Subcutaneous abdominal adipose tissue (tissue), 5 donors: ENCODE measurements at regions not wholly inside any gene's neighbourhood (a gene's known extent, or its start where the extent isn't known, plus 50 kb on each side); places are given as distances from the start of the nearest gene placed in this dataset.

Source experiments
- H3K27ac ChIP-seq: one replicate; pipeline ENCODE4 v1.7.0; 2013; ENCODE audit warnings: low read depth, mild to moderate bottlenecking, inconsistent platforms, low read length, moderate library complexity
- H3K27me3 ChIP-seq, 5 donors: one replicate each; pipeline ENCODE4 v1.7.0; 2013; ENCODE audit warnings: low read length in 5 of 5, inconsistent platforms in 1 of 5; ENCODE audit not compliant: control insufficient read depth in 5 of 5, insufficient read depth in 4 of 5
- H3K36me3 ChIP-seq, 5 donors: one replicate each; pipeline ENCODE4 v1.7.0; 2013; ENCODE audit warnings: low read length in 5 of 5; ENCODE audit not compliant: control insufficient read depth in 5 of 5, insufficient read depth in 5 of 5
- H3K4me1 ChIP-seq, 5 donors: one replicate each; pipeline ENCODE4 v1.7.0; 2013; ENCODE audit warnings: low read length in 5 of 5, mild to moderate bottlenecking in 3 of 5, moderate library complexity in 1 of 5; ENCODE audit not compliant: control insufficient read depth in 5 of 5, insufficient read depth in 5 of 5
- H3K4me3 ChIP-seq, 5 donors: one replicate each; pipeline ENCODE4 v1.7.0; 2013; ENCODE audit warnings: low read length in 5 of 5, low read depth in 1 of 5
- H3K9ac ChIP-seq, 5 donors: one replicate each; pipeline ENCODE4 v1.7.0; 2013; ENCODE audit warnings: low read length in 5 of 5, mild to moderate bottlenecking in 4 of 5, moderate library complexity in 3 of 5
- H3K9me3 ChIP-seq, 5 donors: one replicate each; pipeline ENCODE4 v1.7.0; 2013; ENCODE audit warnings: low read length in 5 of 5; ENCODE audit not compliant: control insufficient read depth in 5 of 5
- donor health status: healthy.
- donor health status: healthy.
- donor health status: healthy.
- donor health status: healthy.
- donor health status: healthy.

DNA sequence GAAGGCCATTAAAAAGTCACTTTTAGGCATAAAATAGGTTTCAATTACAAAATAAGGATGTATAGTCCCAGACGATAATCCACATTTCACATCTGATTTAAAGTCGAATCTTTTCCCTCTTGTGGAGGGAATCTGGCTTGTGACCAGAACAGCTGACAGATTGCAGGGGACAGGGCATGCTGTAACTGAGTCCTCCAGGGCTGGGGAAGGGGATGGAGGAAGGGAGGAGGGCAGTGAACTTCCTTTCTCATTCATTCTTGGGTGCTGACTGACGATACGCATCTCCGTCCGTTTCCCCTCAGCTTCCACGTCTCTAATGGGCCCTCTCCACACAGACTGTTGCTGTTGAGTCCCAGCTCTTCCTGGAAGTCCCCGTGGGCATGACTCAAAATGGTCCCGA is 108.1 kb upstream of the CSF3R start:
- Histone ChIP-seq H3K27me3 (peaks cover 34 to 63% (median 50%) of the 10 kb centered on the region in 5 donors), H3K4me1 (peaks cover 0 to 3% (median 0%) of the 10 kb centered on the region in 5 donors), H3K27ac (no peak overlapping the region), H3K9me3 (no peaks in the 10 kb centered on the region), H3K4me3 (no peak overlapping the region), H3K9ac (no peak overlapping the region), H3K36me3 (no peaks in the 10 kb centered on the region)

- H3K27ac ChIP-seq, result no peak overlapping the region
Measured at GRCh38 chr1:36590264-36590663, 107.6 kb upstream of the CSF3R start.

DNA sequence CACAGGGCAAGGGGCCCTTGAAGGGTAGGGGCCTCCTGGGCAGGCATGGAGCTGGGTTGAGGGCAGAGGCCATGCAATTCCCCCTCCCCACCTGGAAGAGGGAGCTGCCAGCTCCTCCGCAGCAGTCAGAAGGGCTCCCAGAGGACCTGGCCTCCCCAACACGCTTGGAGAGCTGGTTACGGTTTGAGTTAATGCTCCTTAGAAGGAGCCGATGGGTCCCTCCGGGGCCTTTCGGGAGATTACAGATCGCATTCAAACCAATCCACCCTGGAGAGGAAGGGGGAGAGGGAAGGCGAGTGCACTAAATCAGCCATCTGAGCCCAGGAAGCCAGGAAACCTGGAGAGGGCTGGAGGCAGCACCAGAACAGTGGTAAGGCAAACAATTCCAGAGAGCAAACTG is 106.3 kb upstream of the CSF3R start:
- Histone ChIP-seq H3K27ac (no peak overlapping the region), H3K9ac (no peak overlapping the region), H3K4me3 (no peak overlapping the region), H3K4me1 (peaks cover 0 to 3% (median 0%) of the 10 kb centered on the region in 5 donors), H3K27me3 (peaks cover 30 to 73% (median 58%) of the 10 kb centered on the region in 5 donors), H3K36me3 (no peaks in the 10 kb centered on the region), H3K9me3 (no peaks in the 10 kb centered on the region)

More at GRCh38 chr1:36590264-36590663, 107.6 kb upstream of the CSF3R start:
- Histone ChIP-seq H3K27me3 (peaks cover 32 to 64% (median 52%) of the 10 kb centered on the region in 5 donors), H3K4me1 (peaks cover 0 to 3% (median 0%) of the 10 kb centered on the region in 5 donors), H3K9ac (no peak overlapping the region), H3K36me3 (no peaks in the 10 kb centered on the region), H3K4me3 (no peak overlapping the region), H3K9me3 (no peaks in the 10 kb centered on the region)

DNA sequence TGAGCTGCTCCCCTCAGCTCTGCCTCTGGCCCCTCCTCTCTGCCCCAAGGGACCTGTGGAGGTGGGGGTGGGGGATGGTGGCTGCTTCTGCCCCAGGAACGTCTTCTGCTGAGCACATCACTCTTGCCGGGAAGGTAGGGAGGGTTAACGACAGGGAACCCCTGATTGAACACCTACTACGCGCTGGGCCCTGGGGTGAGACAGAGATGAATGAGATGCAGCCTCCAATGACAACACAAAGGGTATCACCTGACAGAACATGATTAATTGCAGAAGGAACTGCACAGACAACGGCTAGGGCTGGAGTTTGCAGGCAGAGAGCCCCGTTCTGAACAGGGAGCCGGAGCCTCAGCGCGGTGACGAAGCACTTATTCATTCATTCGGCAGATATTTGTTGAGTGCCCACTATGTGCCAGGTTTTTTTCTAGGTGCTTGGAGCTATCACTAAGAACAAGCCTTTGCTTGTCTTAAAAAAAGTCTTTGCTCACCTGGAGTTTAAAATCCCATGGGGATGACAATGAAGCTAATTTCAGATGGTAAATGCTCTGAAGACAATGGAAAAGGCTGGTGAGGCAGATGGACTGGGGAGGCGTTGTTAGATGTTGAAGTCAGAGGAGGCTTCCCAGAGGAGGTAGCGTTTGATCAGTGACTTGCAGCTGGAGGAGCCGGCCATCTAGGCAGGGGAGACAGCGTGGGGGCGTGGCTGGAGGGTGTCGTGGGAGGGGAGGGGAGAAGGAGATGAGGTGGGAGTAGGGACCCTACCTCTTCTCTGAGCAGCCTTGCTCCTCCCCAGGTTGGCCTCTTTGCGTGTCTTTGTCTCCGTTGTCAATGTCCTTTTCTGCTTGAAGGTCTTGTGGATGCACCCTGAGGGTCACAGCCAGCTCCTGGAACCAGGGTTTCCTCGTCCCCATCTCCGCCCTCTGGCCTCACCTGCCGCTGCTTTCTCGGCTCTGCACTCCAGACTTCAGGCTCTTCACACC is 103.1 kb upstream of the CSF3R start:
- no peak overlapping the region for H3K4me3 ChIP-seq
- peaks cover 23 to 68% (median 53%) of the 10 kb centered on the region in 5 donors for H3K27me3 ChIP-seq
- H3K36me3 ChIP-seq, result no peaks in the 10 kb centered on the region
- H3K9ac ChIP-seq, result no peak overlapping the region
- no peaks in the 10 kb centered on the region for H3K9me3 ChIP-seq
- H3K4me1 ChIP-seq, result peaks cover 0 to 2% (median 0%) of the 10 kb centered on the region in 5 donors
- H3K27ac ChIP-seq, result no peak overlapping the region

DNA sequence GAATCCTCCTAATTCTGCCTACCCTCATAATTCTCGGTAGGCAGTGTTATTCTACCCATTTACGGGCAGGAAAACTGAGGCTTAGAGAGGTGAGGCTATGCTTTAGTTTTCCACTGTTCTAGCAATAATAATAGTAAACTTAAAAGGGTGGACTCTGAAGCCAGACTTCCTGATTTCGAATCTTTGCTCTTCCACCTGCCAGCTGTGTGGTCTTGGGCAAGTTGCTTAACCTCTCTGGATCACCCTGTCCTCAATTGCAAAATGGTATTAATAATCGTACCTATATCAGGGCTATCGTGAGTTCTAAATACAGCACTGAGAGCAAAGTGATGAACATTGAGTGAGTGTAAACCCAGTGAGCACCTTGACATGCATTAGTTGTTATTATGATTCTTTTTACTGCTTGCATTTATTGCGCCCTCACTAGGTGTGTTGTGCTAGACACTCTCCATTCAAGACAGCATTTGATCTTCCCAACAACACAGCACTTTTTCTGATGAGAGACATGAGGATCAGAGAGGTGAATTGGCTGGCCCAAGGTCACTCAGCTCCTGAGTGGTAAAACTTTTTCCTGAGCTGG is 102.3 kb upstream of the CSF3R start:
- Histone ChIP-seq H3K9me3 (no peaks in the 10 kb centered on the region), H3K27me3 (peaks cover 21 to 71% (median 55%) of the 10 kb centered on the region in 5 donors), H3K27ac (no peak overlapping the region), H3K4me1 (no peaks in the 10 kb centered on the region), H3K9ac (no peak overlapping the region), H3K36me3 (no peaks in the 10 kb centered on the region), H3K4me3 (no peak overlapping the region)

GRCh38 chr1:36583980-36584782 is 101.5 kb upstream of the CSF3R start:
- Histone ChIP-seq H3K4me3 (no peak overlapping the region), H3K36me3 (no peaks in the 10 kb centered on the region), H3K4me1 (no peaks in the 10 kb centered on the region), H3K27ac (no peak overlapping the region), H3K9me3 (no peaks in the 10 kb centered on the region), H3K27me3 (peaks cover 14 to 64% (median 54%) of the 10 kb centered on the region in 5 donors), H3K9ac (no peak overlapping the region)

GRCh38 chr1:36583080-36583479 is 100.4 kb upstream of the CSF3R start:
- no peaks in the 10 kb centered on the region for H3K4me1 ChIP-seq
- H3K9ac ChIP-seq, result no peak overlapping the region
- H3K4me3 ChIP-seq, result no peak overlapping the region
- H3K27me3 ChIP-seq, result peaks cover 3 to 53% (median 45%) of the 10 kb centered on the region in 5 donors
- no peaks in the 10 kb centered on the region for H3K36me3 ChIP-seq
- no peaks in the 10 kb centered on the region for H3K9me3 ChIP-seq
- no peak overlapping the region for H3K27ac ChIP-seq

- Histone ChIP-seq H3K27ac (no peak overlapping the region), H3K9me3 (no peaks in the 10 kb centered on the region), H3K4me3 (no peak overlapping the region), H3K27me3 (peaks cover under 1 to 47% (median 40%) of the 10 kb centered on the region in 5 donors), H3K9ac (no peak overlapping the region), H3K4me1 (no peaks in the 10 kb centered on the region), H3K36me3 (no peaks in the 10 kb centered on the region)
Measured at GRCh38 chr1:36582066-36582755, 99.5 kb upstream of the CSF3R start.

DNA sequence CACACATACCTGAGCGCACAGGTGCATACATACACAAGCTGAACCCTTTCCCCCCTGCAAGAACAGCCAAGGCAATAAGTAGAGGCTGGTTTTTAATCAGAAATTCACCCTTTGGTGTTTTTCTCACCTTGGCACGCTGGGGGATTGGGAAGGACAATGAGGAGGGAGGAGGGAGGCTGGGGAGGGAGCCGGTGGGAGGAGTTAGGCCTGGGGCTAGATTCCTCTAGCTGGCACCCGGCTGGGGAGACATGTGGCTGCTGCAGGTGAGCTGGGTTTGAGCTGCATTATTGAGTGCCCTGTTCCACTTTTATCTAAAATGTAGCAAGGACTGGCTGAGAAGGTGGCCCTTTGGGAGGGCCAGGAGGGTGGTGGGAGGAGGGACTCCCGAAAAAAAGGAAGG is 97.8 kb upstream of the CSF3R start:
- Histone ChIP-seq H3K9ac (no peak overlapping the region), H3K4me1 (no peaks in the 10 kb centered on the region), H3K4me3 (no peak overlapping the region), H3K36me3 (no peaks in the 10 kb centered on the region), H3K9me3 (no peaks in the 10 kb centered on the region), H3K27me3 (peaks cover 6 to 39% (median 31%) of the 10 kb centered on the region in 5 donors), H3K27ac (no peak overlapping the region)
